Fibroblast of the aortic adventitia (primary cell): ENCODE measurements at regions not wholly inside any gene's neighbourhood (a gene's known extent, or its start where the extent isn't known, plus 50 kb on each side); places are given as distances from the start of the nearest gene placed in this dataset.

ENCODE experiments used
- DNase-seq: peaks from one replicate; pipeline ENCODE4 v3.0.0-alpha.2; 2010; ENCODE audit warnings: low read depth
- H3K4me3 ChIP-seq: 2 replicates; pipeline ENCODE4 v1.5.1; 2011; ENCODE audit warnings: low read depth, mild to moderate bottlenecking, control low read depth, low read length, moderate library complexity
- CTCF ChIP-seq: IDR thresholded peaks from 2 replicates; pipeline ENCODE4 v1.5.1; 2011; ENCODE audit warnings: mild to moderate bottlenecking, low read length, control low read depth, inconsistent platforms; ENCODE audit not compliant: insufficient read depth

GRCh38 chr1:80657707-80658106, 1143.0 kb upstream of the ADGRL2 start:
- no peak for TF ChIP-seq CTCF
- no peak for DNase-seq
- H3K4me3 ChIP-seq, result no peak overlapping the region

GRCh38 chr1:80657044-80657643, 1143.6 kb upstream of the ADGRL2 start:
- TF ChIP-seq CTCF, result no peak
- no peak for DNase-seq
- no peak overlapping the region for H3K4me3 ChIP-seq

- no peak for DNase-seq
Measured at GRCh38 chr1:80656641-80657040, 1144.1 kb upstream of the ADGRL2 start.

GRCh38 chr1:80656014-80656636, 1144.6 kb upstream of the ADGRL2 start:
- H3K4me3 ChIP-seq, result no peak overlapping the region
- no peak for DNase-seq
- TF ChIP-seq CTCF, result no peak

More at GRCh38 chr1:80656641-80657040, 1144.1 kb upstream of the ADGRL2 start:
- no peak for TF ChIP-seq CTCF
- H3K4me3 ChIP-seq, result no peak overlapping the region

GRCh38 chr1:80646053-80646452, 1154.7 kb upstream of the ADGRL2 start:
- TF ChIP-seq CTCF, result no peak
- DNase-seq, result no peak
- no peak overlapping the region for H3K4me3 ChIP-seq

GRCh38 chr1:80645621-80646020, 1155.1 kb upstream of the ADGRL2 start:
- no peak for TF ChIP-seq CTCF
- H3K4me3 ChIP-seq, result no peak overlapping the region
- DNase-seq, result no peak

GRCh38 chr1:80640978-80641377, 1159.8 kb upstream of the ADGRL2 start:
- no peak overlapping the region for H3K4me3 ChIP-seq
- no peak for TF ChIP-seq CTCF

More at GRCh38 chr1:80640978-80641377, 1159.8 kb upstream of the ADGRL2 start:
- DNase-seq, result no peak
